ENCODE measurements at regions not wholly inside any gene's neighbourhood (a gene's known extent, or its start where the extent isn't known, plus 50 kb on each side); places are given as distances from the start of the nearest gene placed in this dataset.

DNA sequence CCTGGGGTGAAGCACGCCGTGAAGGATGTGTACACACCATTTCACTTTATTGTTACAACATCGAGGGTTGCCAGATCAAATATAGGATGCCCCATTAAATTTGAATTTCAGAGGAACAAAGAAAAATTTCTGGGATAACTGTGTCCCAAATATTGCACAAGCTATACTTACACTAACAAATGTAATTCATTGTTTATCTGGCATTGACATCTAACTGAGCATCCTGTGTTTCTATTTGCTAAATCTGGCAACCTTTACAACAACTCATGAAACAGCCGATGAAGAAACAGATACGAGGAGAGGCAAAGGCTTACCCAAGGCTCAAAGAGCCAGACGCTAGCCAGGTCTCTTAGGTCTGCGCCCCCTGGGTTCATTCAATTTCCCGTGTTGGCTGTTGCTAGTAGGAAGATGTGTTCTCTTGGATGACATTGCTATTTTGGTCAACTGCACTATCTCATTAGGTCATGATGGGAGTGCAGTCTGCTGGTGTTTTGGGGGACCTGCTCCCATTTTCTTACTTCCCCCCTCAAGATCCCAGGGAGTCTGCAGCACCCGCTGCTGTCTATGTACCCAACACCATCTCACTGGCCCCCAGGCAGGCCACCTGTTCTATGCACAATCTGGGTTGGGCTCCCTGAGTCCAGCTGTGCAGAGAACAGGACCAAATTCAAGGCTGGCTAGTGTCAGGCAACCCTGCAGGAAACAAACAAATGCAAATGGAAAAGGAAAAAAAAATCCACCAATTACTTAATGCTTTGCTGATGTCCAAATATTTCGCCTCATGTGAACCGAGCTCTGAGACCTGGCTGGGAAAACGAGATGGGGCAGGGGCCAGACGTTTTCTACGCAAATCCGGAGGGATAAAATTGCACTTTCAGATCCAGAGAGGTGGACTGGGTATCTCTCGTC is 560.9 kb downstream of the MIAT start:
- Histone ChIP-seq H3K27me3 (ENCODE audit: control insufficient read depth, insufficient read depth, low read length) (no peaks in the 10 kb centered on the region), H3K9me3 (ENCODE audit: control insufficient read depth, insufficient read depth, low read length) (no peaks in the 10 kb centered on the region), H3K4me3 (ENCODE audit: low read depth, low read length) (no peak overlapping the region), H3K4me1 (ENCODE audit: control insufficient read depth, insufficient read depth, low read length) (peaks cover 3% of the 10 kb centered on the region), H3K36me3 (ENCODE audit: control insufficient read depth, insufficient read depth, low read length) (no peaks in the 10 kb centered on the region), H3K27ac (ENCODE audit: low read depth, low read length) (peak overlapping the region; percentile 69)
- DNase-seq (ENCODE audit: low read depth in 4 of 6, low spot score in 6 of 6), result peak in 1 of 6 donors; percentile 48
- WGBS (ENCODE audit: insufficient coverage), result 73% methylated on average over 11 of the region's 16 CpGs

DNA sequence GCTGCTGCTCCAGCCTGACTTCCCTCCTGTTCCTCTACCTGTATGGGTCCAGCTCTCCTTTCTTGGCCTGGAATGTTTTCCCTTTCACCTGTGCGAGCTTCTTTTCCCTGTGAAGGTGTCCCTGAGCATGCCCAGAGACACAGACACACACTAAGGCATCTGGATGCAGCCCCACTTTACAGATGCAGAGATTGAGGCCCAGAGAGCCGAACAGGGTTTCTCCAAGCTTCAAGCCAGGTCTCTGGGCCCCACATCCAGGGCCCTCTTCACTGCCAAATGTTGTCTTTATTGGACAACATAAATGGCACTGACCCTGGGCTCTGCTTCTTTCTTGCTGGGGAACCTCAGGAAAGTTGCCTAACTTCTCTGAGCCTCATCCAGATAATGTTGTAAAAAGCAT is 561.6 kb downstream of the MIAT start:
- 85% methylated on average over 2 of the region's 2 CpGs for WGBS (ENCODE audit: insufficient coverage)
- H3K4me3 ChIP-seq (ENCODE audit: low read depth, low read length), result no peak overlapping the region
- H3K4me1 ChIP-seq (ENCODE audit: control insufficient read depth, insufficient read depth, low read length), result peaks cover 2% of the 10 kb centered on the region
- H3K36me3 ChIP-seq (ENCODE audit: control insufficient read depth, insufficient read depth, low read length), result no peaks in the 10 kb centered on the region
- H3K27ac ChIP-seq (ENCODE audit: low read depth, low read length), result peak overlapping the region; percentile 69
- no peak for DNase-seq (ENCODE audit: low read depth in 4 of 6, low spot score in 6 of 6)
- no peaks in the 10 kb centered on the region for H3K9me3 ChIP-seq (ENCODE audit: control insufficient read depth, insufficient read depth, low read length)
- no peaks in the 10 kb centered on the region for H3K27me3 ChIP-seq (ENCODE audit: control insufficient read depth, insufficient read depth, low read length)

DNA sequence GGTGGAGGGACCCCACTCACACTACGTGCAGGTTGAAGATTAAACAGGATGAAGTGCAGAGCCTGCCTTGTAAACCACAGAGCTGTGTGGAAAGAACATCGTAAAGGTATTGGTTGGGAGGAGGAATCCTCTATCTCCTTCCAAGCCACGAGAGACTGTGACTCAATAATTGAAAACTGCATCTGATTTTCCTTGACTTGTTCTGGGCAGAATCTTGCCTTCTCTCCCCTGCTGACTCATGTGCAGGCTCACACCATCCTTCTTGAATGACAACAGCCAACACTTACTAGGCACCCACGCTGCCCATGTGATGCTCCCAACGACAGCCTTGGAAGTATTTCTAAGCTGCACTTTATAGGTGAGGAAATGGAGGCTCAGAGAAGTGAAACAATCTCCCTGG is 563.0 kb downstream of the MIAT start:
- H3K27ac ChIP-seq (ENCODE audit: low read depth, low read length), result no peak overlapping the region
- H3K36me3 ChIP-seq (ENCODE audit: control insufficient read depth, insufficient read depth, low read length), result no peaks in the 10 kb centered on the region
- H3K4me3 ChIP-seq (ENCODE audit: low read depth, low read length), result no peak overlapping the region
- WGBS (ENCODE audit: insufficient coverage), result 71% methylated on average over 1 of the region's 5 CpGs
- DNase-seq (ENCODE audit: low read depth in 4 of 6, low spot score in 6 of 6), result no peak
- no peaks in the 10 kb centered on the region for H3K9me3 ChIP-seq (ENCODE audit: control insufficient read depth, insufficient read depth, low read length)
- H3K4me1 ChIP-seq (ENCODE audit: control insufficient read depth, insufficient read depth, low read length), result peaks cover 4% of the 10 kb centered on the region
- H3K27me3 ChIP-seq (ENCODE audit: control insufficient read depth, insufficient read depth, low read length), result no peaks in the 10 kb centered on the region

GRCh38 chr22:27222178-27222577 is 564.8 kb downstream of the MIAT start:
- no peak overlapping the region for H3K4me3 ChIP-seq (ENCODE audit: low read depth, low read length)

DNA sequence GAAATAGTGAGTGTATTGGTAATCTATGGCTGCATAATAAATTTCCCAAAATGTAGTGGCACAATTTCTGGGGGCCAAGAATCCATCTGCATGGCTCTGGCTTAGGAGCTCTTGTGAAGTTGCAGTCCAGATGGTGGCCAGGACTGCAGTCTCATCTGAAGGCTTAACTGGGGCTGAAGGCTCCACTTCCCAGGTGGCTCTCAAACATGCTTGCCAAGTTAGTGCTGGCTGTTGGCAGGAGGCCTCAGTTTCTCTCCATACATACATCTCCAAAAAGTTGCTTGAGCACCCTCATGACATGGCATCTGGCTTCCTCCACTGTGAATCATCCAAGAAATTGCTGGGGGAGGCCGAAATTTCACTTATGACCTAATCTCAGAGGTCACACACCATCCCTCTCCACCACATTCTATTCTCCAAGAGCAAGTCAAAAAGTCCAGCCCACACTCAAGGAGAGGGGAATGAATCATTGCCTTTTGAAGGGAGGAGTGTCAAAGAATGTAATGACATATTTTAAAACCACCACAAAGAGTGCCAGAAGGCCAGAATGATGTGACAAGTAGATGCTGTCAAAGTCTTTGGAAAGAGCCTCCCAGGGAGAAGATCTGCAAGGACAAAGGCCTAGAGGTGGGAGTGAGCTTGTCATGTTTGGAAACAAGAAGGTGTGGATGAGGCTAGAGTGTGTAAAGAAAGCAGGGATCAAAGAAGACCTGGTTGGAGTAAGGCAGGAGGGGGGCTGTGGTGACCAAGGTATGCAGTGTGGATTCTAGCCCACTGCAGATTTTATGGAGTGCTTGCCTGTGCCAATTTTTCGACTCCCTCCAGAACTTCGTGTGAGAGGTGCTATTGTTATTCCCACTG is 566.2 kb downstream of the MIAT start:
- Histone ChIP-seq H3K4me1 (ENCODE audit: control insufficient read depth, insufficient read depth, low read length) (peaks cover 4% of the 10 kb centered on the region), H3K4me3 (ENCODE audit: low read depth, low read length) (no peak overlapping the region), H3K36me3 (ENCODE audit: control insufficient read depth, insufficient read depth, low read length) (no peaks in the 10 kb centered on the region), H3K27me3 (ENCODE audit: control insufficient read depth, insufficient read depth, low read length) (no peaks in the 10 kb centered on the region), H3K9me3 (ENCODE audit: control insufficient read depth, insufficient read depth, low read length) (no peaks in the 10 kb centered on the region), H3K27ac (ENCODE audit: low read depth, low read length) (peak overlapping the region; percentile 36)
- no peak for DNase-seq (ENCODE audit: low read depth in 4 of 6, low spot score in 6 of 6)
- 37% methylated on average over 2 of the region's 3 CpGs for WGBS (ENCODE audit: insufficient coverage)

More at GRCh38 chr22:27222178-27222577, 564.8 kb downstream of the MIAT start:
- Histone ChIP-seq H3K9me3 (ENCODE audit: control insufficient read depth, insufficient read depth, low read length) (no peaks in the 10 kb centered on the region), H3K27ac (ENCODE audit: low read depth, low read length) (no peak overlapping the region), H3K4me1 (ENCODE audit: control insufficient read depth, insufficient read depth, low read length) (peaks cover 4% of the 10 kb centered on the region), H3K36me3 (ENCODE audit: control insufficient read depth, insufficient read depth, low read length) (no peaks in the 10 kb centered on the region), H3K27me3 (ENCODE audit: control insufficient read depth, insufficient read depth, low read length) (no peaks in the 10 kb centered on the region)
- no peak for DNase-seq (ENCODE audit: low read depth in 4 of 6, low spot score in 6 of 6)

- Histone ChIP-seq H3K27me3 (ENCODE audit: control insufficient read depth, insufficient read depth, low read length) (no peaks in the 10 kb centered on the region), H3K27ac (ENCODE audit: low read depth, low read length) (peak overlapping the region; percentile 36), H3K4me1 (ENCODE audit: control insufficient read depth, insufficient read depth, low read length) (peaks cover 4% of the 10 kb centered on the region), H3K9me3 (ENCODE audit: control insufficient read depth, insufficient read depth, low read length) (no peaks in the 10 kb centered on the region), H3K36me3 (ENCODE audit: control insufficient read depth, insufficient read depth, low read length) (no peaks in the 10 kb centered on the region), H3K4me3 (ENCODE audit: low read depth, low read length) (no peak overlapping the region)
- WGBS (ENCODE audit: insufficient coverage), result 53% methylated on average over 8 of the region's 18 CpGs
- DNase-seq (ENCODE audit: low read depth in 4 of 6, low spot score in 6 of 6), result peak in 1 of 6 donors; percentile 72
Observed at GRCh38 chr22:27224485-27225374, 567.3 kb downstream of the MIAT start.

DNA sequence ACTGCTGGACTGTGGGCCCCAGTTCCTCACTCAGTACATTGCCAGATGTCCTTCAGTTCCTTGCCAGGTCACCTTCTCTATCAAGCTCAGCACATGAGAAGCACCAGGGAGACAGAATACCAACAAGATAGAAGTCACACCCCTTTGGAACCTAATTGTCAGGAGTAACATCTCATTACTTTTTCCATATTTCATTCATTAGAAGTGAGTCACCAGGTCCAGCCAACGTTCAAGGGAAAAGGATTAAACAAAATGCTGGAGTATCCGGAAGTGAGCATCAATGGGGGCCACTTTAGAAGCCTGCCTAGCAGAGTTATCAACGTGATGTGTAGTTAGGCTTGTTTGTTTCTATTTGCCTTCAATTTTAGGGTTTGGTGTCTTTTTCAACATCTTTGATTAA is 569.3 kb downstream of the MIAT start:
- no CpG with 5 or more reads among the region's 3 CpGs for WGBS (ENCODE audit: insufficient coverage)
- Histone ChIP-seq H3K4me3 (ENCODE audit: low read depth, low read length) (no peak overlapping the region), H3K9me3 (ENCODE audit: control insufficient read depth, insufficient read depth, low read length) (peaks cover 4% of the 10 kb centered on the region)

GRCh38 chr22:27228771-27229170 is 571.4 kb downstream of the MIAT start:
- Histone ChIP-seq H3K36me3 (ENCODE audit: control insufficient read depth, insufficient read depth, low read length) (no peaks in the 10 kb centered on the region), H3K27me3 (ENCODE audit: control insufficient read depth, insufficient read depth, low read length) (peaks cover 2% of the 10 kb centered on the region), H3K9me3 (ENCODE audit: control insufficient read depth, insufficient read depth, low read length) (peaks cover 4% of the 10 kb centered on the region), H3K27ac (ENCODE audit: low read depth, low read length) (no peak overlapping the region), H3K4me3 (ENCODE audit: low read depth, low read length) (no peak overlapping the region), H3K4me1 (ENCODE audit: control insufficient read depth, insufficient read depth, low read length) (peaks cover 4% of the 10 kb centered on the region)
- DNase-seq (ENCODE audit: low read depth in 4 of 6, low spot score in 6 of 6), result no peak
- WGBS (ENCODE audit: insufficient coverage), result no CpG with 5 or more reads among the region's 2 CpGs

More for the DNA sequence above, 569.3 kb downstream of the MIAT start:
- Histone ChIP-seq H3K27ac (ENCODE audit: low read depth, low read length) (no peak overlapping the region), H3K27me3 (ENCODE audit: control insufficient read depth, insufficient read depth, low read length) (no peaks in the 10 kb centered on the region), H3K36me3 (ENCODE audit: control insufficient read depth, insufficient read depth, low read length) (no peaks in the 10 kb centered on the region), H3K4me1 (ENCODE audit: control insufficient read depth, insufficient read depth, low read length) (peaks cover 4% of the 10 kb centered on the region)
- no peak for DNase-seq (ENCODE audit: low read depth in 4 of 6, low spot score in 6 of 6)

GRCh38 chr22:27230189-27230588 is 571.4 kb downstream of the MN1 start:
- H3K27ac ChIP-seq (ENCODE audit: low read depth, low read length), result no peak overlapping the region
- no peaks in the 10 kb centered on the region for H3K4me1 ChIP-seq (ENCODE audit: control insufficient read depth, insufficient read depth, low read length)
- no peak overlapping the region for H3K4me3 ChIP-seq (ENCODE audit: low read depth, low read length)
- DNase-seq (ENCODE audit: low read depth in 4 of 6, low spot score in 6 of 6), result no peak
- no peaks in the 10 kb centered on the region for H3K36me3 ChIP-seq (ENCODE audit: control insufficient read depth, insufficient read depth, low read length)
- H3K9me3 ChIP-seq (ENCODE audit: control insufficient read depth, insufficient read depth, low read length), result peaks cover 4% of the 10 kb centered on the region
- no CpG with 5 or more reads among the region's 1 CpG for WGBS (ENCODE audit: insufficient coverage)
- H3K27me3 ChIP-seq (ENCODE audit: control insufficient read depth, insufficient read depth, low read length), result peaks cover 2% of the 10 kb centered on the region

Measured in spinal cord (tissue), 9 donors.